Activated CD8-positive, alpha-beta memory T cell treated with anti-CD3 and anti-CD28 coated beads for 24 hours (primary cell): ENCODE measurements at regions not wholly inside any gene's neighbourhood (a gene's known extent, or its start where the extent isn't known, plus 50 kb on each side); places are given as distances from the start of the nearest gene placed in this dataset.

ENCODE experiments used
- DNase-seq: peaks from one replicate; pipeline ENCODE4 v3.0.0-alpha.2; 2020

- no peak for DNase-seq
These were observed 772.1 kb upstream of the RBFOX1 start for GRCh38 chr16:6560306-6561100.

GRCh38 chr16:6558661-6559060 is 774.0 kb upstream of the RBFOX1 start:
- DNase-seq, result no peak

- no peak for DNase-seq
These were observed 774.5 kb upstream of the RBFOX1 start for GRCh38 chr16:6558126-6558525.

- DNase-seq, result no peak
These were observed 775.2 kb upstream of the RBFOX1 start for GRCh38 chr16:6557353-6558023.

GRCh38 chr16:6549415-6549814 is 783.2 kb upstream of the RBFOX1 start:
- no peak for DNase-seq

GRCh38 chr16:6548507-6548906 is 784.1 kb upstream of the RBFOX1 start:
- DNase-seq, result no peak

- no peak for DNase-seq
These were observed 785.5 kb upstream of the RBFOX1 start for GRCh38 chr16:6547131-6547530.

GRCh38 chr16:6545329-6545728 is 787.3 kb upstream of the RBFOX1 start:
- no peak for DNase-seq

GRCh38 chr16:6541267-6541666 is 791.4 kb upstream of the RBFOX1 start:
- no peak for DNase-seq

- no peak for DNase-seq
These were observed 796.2 kb upstream of the RBFOX1 start for GRCh38 chr16:6536411-6536810.

GRCh38 chr16:6531067-6531466 is 801.6 kb upstream of the RBFOX1 start:
- DNase-seq, result no peak

GRCh38 chr16:6528217-6528616 is 804.4 kb upstream of the RBFOX1 start:
- DNase-seq, result no peak

- DNase-seq, result no peak
These were observed 805.0 kb upstream of the RBFOX1 start for GRCh38 chr16:6527646-6528045.

GRCh38 chr16:6524501-6524900 is 808.1 kb upstream of the RBFOX1 start:
- no peak for DNase-seq

- DNase-seq, result no peak
These were observed 815.5 kb upstream of the RBFOX1 start for GRCh38 chr16:6517020-6517720.

GRCh38 chr16:6512512-6512911 is 820.1 kb upstream of the RBFOX1 start:
- no peak for DNase-seq

GRCh38 chr16:6510261-6510660 is 822.4 kb upstream of the RBFOX1 start:
- no peak for DNase-seq

GRCh38 chr16:6499413-6499812 is 833.2 kb upstream of the RBFOX1 start:
- no peak for DNase-seq

GRCh38 chr16:6498858-6499257 is 833.8 kb upstream of the RBFOX1 start:
- no peak for DNase-seq

GRCh38 chr16:6496996-6497395 is 835.6 kb upstream of the RBFOX1 start:
- no peak for DNase-seq

GRCh38 chr16:6495486-6496210 is 837.0 kb upstream of the RBFOX1 start:
- DNase-seq, result no peak

- no peak for DNase-seq
These were observed 837.9 kb upstream of the RBFOX1 start for GRCh38 chr16:6494716-6495115.

GRCh38 chr16:6493555-6493954 is 839.1 kb upstream of the RBFOX1 start:
- DNase-seq, result no peak
